ENCODE measurements at regions not wholly inside any gene's neighbourhood (a gene's known extent, or its start where the extent isn't known, plus 50 kb on each side); places are given as distances from the start of the nearest gene placed in this dataset.
"Not testable (repeated sequence)": the region's sequence is repeated elsewhere in the genome, so short reads cannot be mapped to it uniquely, and the experiment has no call there.

- peak; percentile 9 for DNase-seq (ENCODE audit: low read depth)
Measured at GRCh38 chr3:67947808-67948508, 293.5 kb upstream of the SUCLG2 start.

- DNase-seq (ENCODE audit: low read depth): no peak
Measured at GRCh38 chr3:67946436-67946835, 292.0 kb upstream of the SUCLG2 start.

GRCh38 chr3:67943546-67943945, 289.1 kb upstream of the SUCLG2 start:
- DNase-seq (ENCODE audit: low read depth): no peak

DNA sequence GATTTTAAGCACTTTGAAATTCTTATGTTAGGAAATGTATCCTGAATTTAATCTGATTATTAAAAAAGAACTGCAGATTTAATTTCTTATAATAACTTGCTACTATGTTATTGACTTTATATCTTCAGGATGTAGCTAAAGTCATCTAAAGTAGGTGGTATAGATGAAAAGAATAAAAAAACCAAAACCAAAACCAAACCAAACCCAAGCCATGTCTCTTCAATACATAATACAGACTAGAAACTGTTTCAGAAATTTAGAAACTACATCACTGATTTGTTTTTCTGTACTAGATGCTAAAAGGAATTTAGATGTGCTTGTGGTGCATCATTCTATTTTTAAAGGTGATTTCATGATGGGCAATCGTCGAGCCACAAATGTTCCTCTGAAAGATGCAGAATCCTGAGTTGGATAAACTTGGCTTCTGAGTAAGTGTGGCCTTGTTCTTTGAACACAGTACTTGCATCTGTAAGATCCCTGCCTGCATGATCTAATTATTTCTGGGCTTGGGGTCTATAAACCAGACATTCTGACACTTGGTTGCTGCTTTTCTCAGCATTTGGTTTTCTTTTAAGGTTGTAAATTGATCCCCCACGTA, 287.1 kb upstream of the SUCLG2 start:
- DNase-seq (ENCODE audit: low read depth): no peak

DNA sequence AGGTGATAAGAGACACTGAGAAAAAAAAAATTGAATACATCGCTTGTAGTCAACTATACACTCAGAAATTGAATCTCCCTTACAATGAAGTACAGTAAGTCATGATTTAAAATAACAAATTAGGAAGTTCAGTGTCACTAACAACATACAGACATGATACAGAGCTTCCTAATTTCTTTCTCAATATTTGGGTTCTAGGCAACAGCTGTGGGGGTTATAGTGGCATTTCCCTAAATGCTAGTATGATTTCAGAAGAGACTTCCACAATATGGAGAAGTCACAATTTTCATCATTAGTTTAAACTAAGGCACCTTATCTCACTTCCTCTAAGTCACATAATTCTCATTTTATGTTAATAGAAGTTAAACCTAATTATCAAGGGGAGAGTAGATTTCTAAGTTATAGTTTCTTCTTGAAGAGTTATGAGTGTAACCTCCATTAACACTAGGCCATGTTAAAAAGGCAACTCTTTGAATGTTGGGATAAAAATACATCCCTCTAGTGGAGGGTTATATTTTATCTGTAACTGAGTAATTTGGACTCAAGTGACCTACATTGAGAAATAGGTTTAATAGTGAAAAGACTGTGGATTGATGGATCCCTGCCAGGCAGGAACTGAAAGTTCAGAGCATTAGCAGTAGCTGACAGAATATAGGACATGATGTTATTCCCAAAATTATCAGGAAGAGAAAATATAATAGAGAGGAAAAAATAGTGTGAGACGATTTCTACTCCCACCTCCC, 286.0 kb upstream of the SUCLG2 start:
- no peak for DNase-seq (ENCODE audit: low read depth)

DNA sequence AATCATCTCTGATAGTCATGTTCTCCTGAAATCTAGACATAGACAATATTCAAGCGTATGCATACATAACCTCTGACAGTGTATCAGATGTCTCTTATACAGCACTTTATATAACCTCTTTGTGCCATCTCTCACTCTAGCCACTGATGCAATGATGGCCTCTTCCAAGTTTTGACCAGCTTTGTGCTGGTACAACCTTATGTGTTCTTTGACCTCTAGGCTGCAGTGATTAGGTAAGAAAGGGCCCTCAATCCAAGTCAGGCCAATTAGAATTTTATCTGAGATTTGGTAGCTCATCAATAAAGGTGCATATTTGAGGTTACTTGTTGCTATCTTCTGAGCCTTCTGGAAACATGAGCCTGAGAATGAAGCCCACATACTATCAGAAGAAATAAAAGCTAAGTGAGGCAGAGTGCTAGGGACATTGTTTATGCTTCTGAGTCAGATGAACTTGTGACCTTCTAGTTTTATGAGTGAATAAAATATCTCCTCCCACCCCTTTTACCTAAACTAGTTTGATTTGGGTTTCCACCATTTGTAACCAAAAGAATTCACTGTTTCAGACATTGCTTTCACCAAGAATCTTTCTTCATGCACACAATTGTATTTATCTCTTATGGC, 283.2 kb upstream of the SUCLG2 start:
- DNase-seq (ENCODE audit: low read depth): no peak

DNA sequence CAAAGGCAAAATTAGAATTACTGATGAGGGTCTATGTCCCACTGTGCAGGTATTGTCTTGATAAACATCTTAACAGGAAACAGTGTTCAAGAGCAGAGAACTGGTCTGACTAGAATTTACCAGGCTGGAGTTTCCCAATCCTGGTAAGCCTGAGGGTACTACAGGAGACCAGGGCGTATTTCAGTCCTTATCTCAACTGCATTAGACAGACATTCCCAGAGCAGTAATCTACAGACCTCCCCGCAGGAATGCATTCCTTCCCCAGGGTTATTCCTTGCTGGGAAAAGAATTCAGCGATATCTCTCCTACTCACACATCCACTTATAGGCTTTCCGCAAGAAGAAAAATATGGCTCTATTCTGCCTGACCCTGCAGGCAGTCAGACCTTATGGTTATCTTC, 276.0 kb upstream of the SUCLG2 start:
- DNase-seq (ENCODE audit: low read depth): not testable (repeated sequence)

- DNase-seq (ENCODE audit: low read depth): no peak
Measured at GRCh38 chr3:67923796-67924195, 269.4 kb upstream of the SUCLG2 start.

- DNase-seq (ENCODE audit: low read depth): no peak
Measured at GRCh38 chr3:67920969-67921368, 266.6 kb upstream of the SUCLG2 start.

DNA sequence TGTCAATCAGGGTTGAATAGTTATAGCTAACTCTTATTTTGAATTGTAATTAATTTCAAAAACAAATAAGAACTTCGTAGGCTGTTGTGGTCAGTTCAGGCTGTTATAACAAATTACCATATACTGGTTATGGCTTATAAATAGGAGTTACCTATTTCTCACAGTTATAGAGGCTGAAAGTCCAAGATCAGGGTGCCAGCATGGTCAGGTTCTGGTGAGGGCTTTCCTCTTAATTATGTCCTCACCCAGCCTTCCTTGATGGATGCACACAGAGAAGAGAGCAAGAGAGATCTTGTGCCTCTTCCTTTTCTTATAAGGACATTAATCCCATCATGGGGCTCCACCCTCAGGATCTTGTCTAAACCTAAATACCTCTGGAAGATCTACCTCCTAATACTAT, 265.9 kb upstream of the SUCLG2 start:
- DNase-seq (ENCODE audit: low read depth): no peak

GRCh38 chr3:67916353-67916752, 261.9 kb upstream of the SUCLG2 start:
- DNase-seq (ENCODE audit: low read depth): no peak

- no peak for DNase-seq (ENCODE audit: low read depth)
Measured at GRCh38 chr3:67907735-67908134, 253.3 kb upstream of the SUCLG2 start.

DNA sequence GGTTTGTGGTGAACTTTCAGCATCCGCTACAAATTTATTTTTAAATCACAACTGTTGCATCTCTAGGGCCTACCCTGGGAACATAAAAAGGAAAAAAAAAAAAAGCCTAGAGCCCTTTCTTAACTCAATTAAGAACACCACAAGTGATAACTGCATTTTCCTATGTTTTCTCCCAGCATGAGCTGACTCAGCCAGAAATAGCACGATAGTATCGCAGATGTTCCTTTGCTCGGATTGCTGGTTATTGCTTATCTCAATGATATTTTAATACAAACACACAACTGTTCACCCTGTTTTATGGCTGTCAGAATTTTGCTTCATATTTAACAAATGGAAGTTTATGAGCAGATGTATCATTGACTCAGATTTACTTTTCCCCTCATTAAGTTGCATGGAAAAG, 251.8 kb upstream of the SUCLG2 start:
- no peak for DNase-seq (ENCODE audit: low read depth)

DNA sequence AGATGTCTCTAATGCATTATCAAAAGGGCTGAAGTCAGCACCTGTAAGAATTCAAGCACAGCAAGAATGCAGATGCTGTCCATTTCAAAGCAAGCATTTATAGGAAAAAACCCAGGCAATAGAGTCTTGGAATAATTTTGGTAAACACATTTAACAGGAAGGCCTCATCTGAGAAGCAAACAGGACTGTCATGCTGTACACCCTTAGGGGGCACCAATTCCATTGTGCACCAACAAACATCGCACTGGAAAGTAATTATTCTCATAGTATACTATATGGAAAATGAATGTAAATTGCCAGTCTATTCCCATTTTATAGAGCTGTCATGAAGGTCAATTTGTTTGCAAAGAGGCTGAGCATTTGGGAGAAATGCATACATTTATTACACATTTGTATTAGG, 247.3 kb upstream of the SUCLG2 start:
- DNase-seq (ENCODE audit: low read depth): no peak

- no peak for DNase-seq (ENCODE audit: low read depth)
Measured at GRCh38 chr3:67898916-67899315, 244.5 kb upstream of the SUCLG2 start.

DNA sequence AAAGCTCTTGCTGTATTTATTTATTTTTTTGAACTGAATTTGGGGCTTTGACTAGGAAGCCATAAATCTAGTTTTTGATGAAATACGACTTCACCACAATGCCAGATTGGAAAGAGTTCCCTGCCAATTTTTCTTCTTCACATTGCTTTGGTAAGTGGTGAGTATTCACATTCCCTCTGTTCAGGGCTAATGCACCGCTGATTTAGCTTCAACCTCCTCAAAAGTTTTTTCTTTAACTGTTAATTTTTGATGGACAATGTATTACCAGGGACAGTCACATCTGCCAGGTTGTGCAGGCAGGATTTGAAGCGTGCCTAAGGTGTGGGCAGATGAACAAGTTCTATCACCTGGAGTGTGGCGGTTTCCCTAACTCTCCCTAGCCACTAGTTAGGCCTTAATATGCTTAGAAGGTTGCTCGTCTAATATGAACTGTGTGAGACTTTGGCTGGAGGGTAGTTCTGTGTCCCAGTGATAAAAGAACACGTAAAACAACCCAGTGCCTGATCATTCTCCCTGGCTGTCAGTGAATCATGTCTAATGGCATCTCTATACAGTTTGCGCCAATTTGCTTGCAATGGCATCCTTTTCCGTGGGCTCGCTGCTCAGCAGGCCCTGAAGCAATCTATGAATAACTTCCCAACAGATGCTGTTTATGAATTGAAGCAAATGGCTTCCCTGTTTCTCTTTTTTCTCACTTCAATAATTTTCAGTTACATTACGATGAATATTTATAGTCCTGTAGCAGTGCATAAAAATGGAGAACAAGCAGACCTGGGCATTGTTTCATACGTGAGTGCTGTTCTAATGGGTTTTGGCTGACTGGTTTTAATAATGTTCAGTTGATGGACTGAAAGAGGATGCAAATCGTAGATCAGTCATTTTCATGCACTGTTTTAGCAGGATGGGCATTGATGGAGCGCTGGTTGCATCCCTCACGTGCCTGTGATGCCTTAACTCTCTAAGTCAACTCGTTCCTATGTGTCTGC, 243.2 kb upstream of the SUCLG2 start:
- DNase-seq (ENCODE audit: low read depth): no peak

DNA sequence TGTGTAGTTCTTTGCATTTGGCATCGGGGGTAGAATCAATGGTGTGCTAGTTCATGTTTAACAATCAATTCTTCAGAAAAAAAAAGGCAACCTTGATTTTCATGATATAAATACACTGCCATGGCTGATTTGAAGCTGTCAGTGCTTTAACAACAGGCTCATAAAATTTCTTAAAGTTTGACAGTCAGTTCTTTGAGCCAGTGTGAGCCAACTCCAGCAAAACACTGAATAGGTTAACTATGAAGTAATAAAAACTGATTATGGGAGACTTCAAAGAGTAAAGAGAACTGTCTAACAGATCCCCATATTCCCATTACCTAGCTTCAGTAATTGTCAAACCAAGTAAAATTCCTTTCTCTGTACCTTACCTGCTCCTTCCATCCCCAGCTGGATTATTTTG, 241.7 kb upstream of the SUCLG2 start:
- no peak for DNase-seq (ENCODE audit: low read depth)

DNA sequence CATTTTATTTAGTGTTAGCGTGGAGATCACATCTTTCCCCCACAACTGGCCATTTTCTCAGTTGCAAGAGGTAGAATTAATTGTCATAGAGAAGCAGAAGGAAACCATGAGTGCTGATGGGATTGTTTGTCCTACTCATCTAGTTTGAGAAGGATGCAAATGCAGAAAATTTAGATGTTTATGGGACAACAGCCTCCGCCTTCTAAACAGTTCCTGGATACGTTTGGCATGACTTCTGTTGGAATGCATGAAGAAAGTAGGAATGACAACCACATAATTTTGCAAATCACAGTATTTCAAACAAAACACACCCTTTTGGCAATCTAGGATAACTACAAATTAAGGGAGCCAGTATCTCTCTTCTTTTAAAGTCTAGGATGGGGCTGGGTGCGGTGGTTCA, 240.1 kb upstream of the SUCLG2 start:
- no peak for DNase-seq (ENCODE audit: low read depth)

GRCh38 chr3:67884345-67884744, 229.9 kb upstream of the SUCLG2 start:
- DNase-seq (ENCODE audit: low read depth): no peak

- no peak for DNase-seq (ENCODE audit: low read depth)
Measured at GRCh38 chr3:67883766-67884165, 229.4 kb upstream of the SUCLG2 start.

DNA sequence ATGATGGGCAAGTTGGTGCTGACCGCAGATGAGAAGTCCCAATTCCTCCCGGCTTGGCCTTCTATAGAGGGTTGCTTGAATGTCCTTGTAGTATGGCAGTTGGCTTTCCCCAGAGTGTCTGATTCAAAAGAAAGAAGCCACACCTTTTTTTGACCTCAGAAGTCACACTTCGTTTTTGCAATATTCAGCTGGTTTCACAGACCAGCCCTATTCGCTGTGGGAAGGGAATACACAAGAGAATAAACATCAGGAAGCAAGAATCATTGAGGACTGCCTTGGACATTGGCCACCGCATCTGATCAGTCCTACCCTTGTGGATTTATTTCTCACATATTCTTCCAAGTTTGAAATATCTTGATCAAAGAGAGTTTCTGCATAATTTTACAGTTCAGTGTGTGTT, 228.6 kb upstream of the SUCLG2 start:
- no peak for DNase-seq (ENCODE audit: low read depth)

DNA sequence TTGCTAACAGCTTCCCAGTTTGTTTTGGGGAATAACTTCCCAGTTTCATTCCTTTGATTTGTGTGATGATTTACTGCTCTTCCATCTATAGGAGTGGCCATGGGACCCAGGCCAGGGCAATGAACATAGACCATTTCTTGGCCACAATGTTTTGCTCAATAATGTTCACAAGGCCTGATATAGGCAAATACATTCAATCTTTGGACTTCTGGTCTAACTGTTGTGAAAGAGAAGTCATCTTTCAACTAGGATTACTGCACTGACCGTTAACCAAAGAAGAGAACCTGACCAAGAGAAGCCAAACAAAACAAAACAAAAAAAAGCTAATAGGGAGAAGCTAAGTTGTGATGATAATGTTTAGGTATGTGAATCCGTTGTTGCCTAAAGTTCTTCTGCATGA, 221.8 kb upstream of the SUCLG2 start:
- no peak for DNase-seq (ENCODE audit: low read depth)

Data from stimulated activated CD8-positive, alpha-beta memory T cell treated with anti-CD3 and anti-CD28 coated beads, Interleukin-4, amount 100 ng/mL, for 24 hours (primary cell).